IPS-20b (cell line): ENCODE measurements at regions not wholly inside any gene's neighbourhood (a gene's known extent, or its start where the extent isn't known, plus 50 kb on each side); places are given as distances from the start of the nearest gene placed in this dataset.

Experiments used
- H3K27ac ChIP-seq: one replicate; pipeline ENCODE4 v1.5.1; 2013; ENCODE audit warnings: low read length
- H3K27me3 ChIP-seq: 2 replicates; pipeline ENCODE4 v1.6.1; 2013; ENCODE audit warnings: mild to moderate bottlenecking, low read length, inconsistent platforms; ENCODE audit not compliant: insufficient read depth
- H3K36me3 ChIP-seq: 2 replicates; pipeline ENCODE4 v1.6.1; 2013; ENCODE audit warnings: low read depth, mild to moderate bottlenecking, inconsistent platforms, low read length, moderate library complexity; ENCODE audit not compliant: insufficient read depth
- H3K4me1 ChIP-seq: 2 replicates; pipeline ENCODE4 v1.6.1; 2013; ENCODE audit warnings: mild to moderate bottlenecking, control low read depth, inconsistent platforms, low read length, moderate library complexity; ENCODE audit not compliant: insufficient read depth
- H3K4me3 ChIP-seq: 2 replicates; pipeline ENCODE4 v1.5.1; 2013; ENCODE audit warnings: mild to moderate bottlenecking, low read length, inconsistent platforms
- H3K9ac ChIP-seq: 2 replicates; pipeline ENCODE4 v1.6.1; 2013; ENCODE audit warnings: low read depth, mild to moderate bottlenecking, inconsistent platforms, low read length, moderate library complexity
- H3K9me3 ChIP-seq: 2 replicates; pipeline ENCODE4 v1.6.1; 2013; ENCODE audit warnings: mild to moderate bottlenecking, low read depth, low read length, inconsistent platforms; ENCODE audit not compliant: insufficient read depth

DNA sequence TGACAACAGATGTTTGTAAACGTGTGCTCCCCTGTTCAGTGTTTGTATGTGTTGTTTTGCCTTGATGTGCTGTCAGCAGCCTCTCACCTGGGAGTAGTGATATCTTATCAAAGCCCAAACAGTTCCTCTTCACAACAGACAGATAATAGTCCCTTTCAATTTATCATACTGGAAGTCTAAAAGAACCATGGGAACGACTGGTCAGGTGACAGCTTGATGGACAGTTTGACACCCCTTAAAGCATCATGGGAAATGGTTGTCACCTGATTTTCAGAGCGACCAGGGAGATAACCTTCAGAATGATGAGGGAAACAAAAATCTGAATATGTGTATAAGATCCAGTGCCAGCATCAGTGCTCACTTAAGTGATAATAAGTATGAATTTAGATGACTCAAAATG is 146.3 kb upstream of the SOX2 start:
- Histone ChIP-seq H3K4me1 (no peaks in the 10 kb centered on the region), H3K27me3 (no peaks in the 10 kb centered on the region), H3K9ac (no peak overlapping the region), H3K27ac (no peak overlapping the region), H3K9me3 (no peaks in the 10 kb centered on the region), H3K4me3 (no peak overlapping the region), H3K36me3 (no peaks in the 10 kb centered on the region)

DNA sequence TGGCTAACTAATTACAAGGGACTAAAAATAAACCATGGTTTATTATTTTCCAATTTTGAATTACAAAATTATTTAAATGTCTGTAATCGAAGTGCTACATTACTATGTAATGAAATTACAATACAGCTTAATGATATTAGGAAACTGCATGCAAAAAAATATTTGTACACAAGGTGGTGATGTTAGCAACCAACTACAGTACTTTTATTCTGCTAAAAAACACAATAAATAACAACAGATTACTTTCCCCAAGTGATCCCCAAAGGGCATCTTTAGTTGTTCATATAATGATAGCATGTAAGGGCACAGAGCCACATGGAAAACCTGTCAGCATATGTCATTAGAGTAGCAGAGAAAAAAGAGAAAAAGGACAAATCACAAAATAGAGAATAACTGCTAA is 147.5 kb upstream of the SOX2 start:
- Histone ChIP-seq H3K27me3 (no peaks in the 10 kb centered on the region), H3K9me3 (no peaks in the 10 kb centered on the region), H3K4me1 (no peaks in the 10 kb centered on the region), H3K36me3 (no peaks in the 10 kb centered on the region), H3K27ac (no peak overlapping the region), H3K4me3 (no peak overlapping the region), H3K9ac (no peak overlapping the region)

DNA sequence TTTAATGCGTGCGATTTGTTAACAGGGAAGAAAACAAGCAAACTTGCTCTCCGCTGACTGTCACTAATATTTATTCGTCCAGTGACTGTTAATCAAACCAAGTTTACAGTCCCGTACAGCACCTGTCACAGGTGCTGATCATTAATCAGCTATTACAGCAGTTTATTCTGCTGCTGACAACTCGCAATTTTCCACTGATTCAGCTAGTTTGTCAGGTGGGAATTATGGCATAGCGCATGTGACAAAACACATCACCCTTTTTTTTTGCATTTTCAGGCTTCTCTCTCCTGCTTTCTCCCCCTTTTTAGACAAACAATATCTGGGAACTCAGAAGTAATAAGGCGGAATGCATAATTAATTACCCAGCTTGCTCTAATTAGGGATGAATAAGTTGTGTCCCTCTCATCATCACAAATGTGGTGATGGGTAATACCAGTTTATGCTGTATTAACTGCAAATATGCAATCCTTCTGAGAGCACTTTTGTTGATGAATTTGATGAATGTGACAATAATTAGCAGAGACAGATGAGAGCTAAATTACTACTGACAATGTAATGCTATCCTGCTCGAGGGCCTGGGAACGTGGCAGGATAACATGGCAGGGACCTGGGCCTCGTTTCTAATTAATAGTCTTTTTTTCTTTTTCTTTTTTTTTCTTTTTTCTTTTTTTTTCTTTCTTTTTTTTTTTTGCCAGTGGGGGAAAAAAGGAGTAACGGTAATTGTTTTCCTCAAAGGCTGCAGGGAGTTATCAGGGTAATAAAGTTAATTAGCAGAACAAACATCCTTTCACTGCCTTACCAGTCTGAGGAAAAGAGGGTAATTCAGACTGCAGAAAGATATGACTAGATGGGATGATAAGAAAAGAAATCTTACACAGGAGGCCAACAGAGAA is 150.3 kb upstream of the SOX2 start:
- Histone ChIP-seq H3K27ac (no peak overlapping the region), H3K36me3 (no peaks in the 10 kb centered on the region), H3K9me3 (no peaks in the 10 kb centered on the region), H3K4me1 (no peaks in the 10 kb centered on the region), H3K27me3 (no peaks in the 10 kb centered on the region), H3K9ac (no peak overlapping the region), H3K4me3 (no peak overlapping the region)

DNA sequence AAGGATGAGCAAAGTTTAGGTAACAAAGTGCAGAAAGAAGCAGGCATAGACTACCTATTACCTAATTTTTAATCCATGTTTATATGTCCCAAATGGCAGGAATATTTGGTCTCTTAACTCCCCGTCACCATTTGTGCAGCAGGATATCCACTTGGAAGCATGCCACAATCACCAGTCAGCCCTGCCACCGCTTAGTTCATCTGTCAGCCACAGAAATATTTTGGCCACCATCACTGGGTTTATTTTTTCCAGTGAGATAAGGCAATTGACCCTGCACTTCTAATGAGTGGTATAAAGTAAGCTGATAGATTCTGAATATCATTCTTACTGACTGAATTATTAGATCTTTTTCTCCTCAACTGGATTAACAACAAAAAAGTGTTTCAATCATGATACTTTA is 152.9 kb upstream of the SOX2 start:
- H3K36me3 ChIP-seq: no peaks in the 10 kb centered on the region
- H3K27me3 ChIP-seq: no peaks in the 10 kb centered on the region
- H3K27ac ChIP-seq: no peak overlapping the region
- H3K9ac ChIP-seq: no peak overlapping the region
- no peak overlapping the region for H3K4me3 ChIP-seq
- no peaks in the 10 kb centered on the region for H3K9me3 ChIP-seq
- no peaks in the 10 kb centered on the region for H3K4me1 ChIP-seq

DNA sequence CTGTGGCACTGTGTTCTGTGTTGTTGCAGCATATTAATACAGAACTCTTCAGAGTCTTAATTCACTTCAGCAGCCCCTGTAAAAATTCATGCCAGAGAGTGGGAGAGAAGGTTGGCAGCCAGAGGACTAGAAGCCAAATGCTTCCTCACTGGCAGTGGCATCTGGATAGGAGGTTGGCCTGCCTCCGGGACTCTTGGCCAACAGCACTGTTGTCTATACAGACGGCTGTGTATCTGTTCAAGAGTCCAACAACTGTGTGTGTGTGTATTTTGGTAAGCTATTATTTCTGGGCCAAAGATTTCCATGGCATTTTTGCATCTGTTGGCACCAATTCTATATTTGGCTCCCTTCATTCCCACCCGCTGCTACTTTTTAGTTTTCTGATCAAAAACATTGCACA is 156.0 kb upstream of the SOX2 start:
- H3K9me3 ChIP-seq: no peaks in the 10 kb centered on the region
- no peaks in the 10 kb centered on the region for H3K36me3 ChIP-seq
- H3K27ac ChIP-seq: no peak overlapping the region
- no peak overlapping the region for H3K4me3 ChIP-seq
- H3K27me3 ChIP-seq: no peaks in the 10 kb centered on the region
- H3K4me1 ChIP-seq: no peaks in the 10 kb centered on the region
- no peak overlapping the region for H3K9ac ChIP-seq

DNA sequence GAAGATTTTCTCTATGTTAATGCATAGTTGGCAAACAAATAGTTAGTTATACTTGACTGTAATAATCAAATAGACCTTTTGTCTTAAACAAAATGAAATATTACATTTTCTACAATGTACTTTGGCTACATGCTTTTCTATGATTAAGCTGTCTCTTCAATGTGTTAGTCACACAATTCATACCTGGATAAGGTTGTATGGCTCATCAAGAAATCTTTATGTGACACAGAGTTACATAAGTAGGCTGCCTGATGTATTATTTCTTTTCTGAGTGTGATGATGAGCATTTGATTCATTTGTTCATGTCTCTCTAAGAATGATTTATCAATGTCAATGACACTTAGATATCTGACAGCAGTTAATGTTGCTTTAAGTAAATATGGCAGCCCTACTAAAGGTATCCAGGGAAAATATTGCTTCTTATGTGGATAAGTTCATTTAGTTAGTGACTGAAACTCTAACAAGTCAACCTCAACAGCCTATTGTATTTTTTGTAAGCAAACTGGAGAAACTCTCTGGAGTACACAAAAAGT is 157.4 kb upstream of the SOX2 start:
- H3K4me1 ChIP-seq: no peaks in the 10 kb centered on the region
- H3K27ac ChIP-seq: no peak overlapping the region
- no peaks in the 10 kb centered on the region for H3K9me3 ChIP-seq
- no peaks in the 10 kb centered on the region for H3K27me3 ChIP-seq
- H3K9ac ChIP-seq: no peak overlapping the region
- H3K36me3 ChIP-seq: no peaks in the 10 kb centered on the region
- H3K4me3 ChIP-seq: no peak overlapping the region

DNA sequence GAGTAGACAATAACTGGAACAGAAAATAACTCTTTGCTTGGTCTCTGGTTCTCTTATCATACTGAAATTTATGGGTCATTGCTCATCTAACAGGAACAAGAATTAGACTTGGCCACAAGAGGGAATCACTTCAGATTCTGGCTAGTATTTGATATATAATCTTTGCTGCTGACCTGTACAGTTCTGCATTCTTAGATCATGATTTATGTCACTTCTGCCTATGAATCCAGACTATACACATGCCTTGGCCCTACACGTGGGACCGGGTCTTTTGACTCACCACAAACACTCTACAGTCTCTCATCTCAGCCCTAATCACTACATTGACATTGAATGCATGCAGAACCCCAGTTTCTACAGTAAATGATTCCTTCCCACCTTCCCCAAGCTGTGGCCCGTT is 162.5 kb upstream of the SOX2 start:
- no peaks in the 10 kb centered on the region for H3K27me3 ChIP-seq
- H3K9me3 ChIP-seq: no peaks in the 10 kb centered on the region
- H3K4me1 ChIP-seq: no peaks in the 10 kb centered on the region
- H3K9ac ChIP-seq: no peak overlapping the region
- no peak overlapping the region for H3K4me3 ChIP-seq
- H3K27ac ChIP-seq: no peak overlapping the region
- no peaks in the 10 kb centered on the region for H3K36me3 ChIP-seq

DNA sequence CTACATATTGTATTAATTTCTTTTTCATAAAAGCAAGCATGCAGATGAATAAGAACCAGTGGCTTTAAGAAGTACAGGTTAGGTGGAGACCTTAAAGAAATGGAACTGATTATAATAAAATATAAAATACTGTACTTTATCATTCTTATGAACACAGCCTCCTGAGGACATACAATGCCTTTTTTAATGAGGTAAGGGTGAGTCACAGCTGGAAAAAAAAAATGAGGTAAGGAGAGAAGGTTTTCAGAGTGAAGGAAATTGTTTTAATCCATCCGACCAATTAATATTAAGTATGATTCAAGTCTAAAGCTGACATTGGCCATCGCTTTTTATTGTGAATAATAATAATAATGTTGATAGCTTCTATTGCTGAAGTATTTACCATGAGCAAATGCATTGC is 170.3 kb upstream of the SOX2 start:
- Histone ChIP-seq H3K27ac (no peak overlapping the region), H3K9ac (no peak overlapping the region), H3K36me3 (no peaks in the 10 kb centered on the region), H3K4me3 (no peak overlapping the region), H3K27me3 (no peaks in the 10 kb centered on the region), H3K9me3 (no peaks in the 10 kb centered on the region), H3K4me1 (no peaks in the 10 kb centered on the region)

DNA sequence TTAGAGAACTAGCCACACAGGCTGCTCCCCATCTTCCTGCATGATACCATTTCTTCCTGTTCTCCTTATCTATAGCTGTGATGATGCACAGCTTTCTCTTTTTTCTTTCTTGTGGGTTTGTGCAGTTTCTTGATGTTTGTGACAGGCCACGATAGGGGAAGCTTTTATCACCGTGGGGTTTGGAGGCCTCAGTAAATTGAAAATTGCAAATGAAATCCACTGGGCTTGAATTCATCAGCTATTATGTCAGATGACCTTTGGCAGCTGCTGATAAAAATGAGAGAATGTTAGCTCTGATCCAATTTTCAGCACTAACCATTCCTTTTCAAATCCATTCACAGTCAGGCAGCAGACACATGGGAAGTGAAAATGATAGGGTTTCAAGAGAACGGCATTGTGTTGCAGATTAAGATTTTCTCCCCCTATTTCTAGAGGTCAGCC is 176.9 kb upstream of the SOX2 start:
- Histone ChIP-seq H3K27me3 (no peaks in the 10 kb centered on the region), H3K9ac (no peak overlapping the region), H3K4me1 (peaks cover 15% of the 10 kb centered on the region; the same call in 1 of the 2 replicates), H3K9me3 (no peaks in the 10 kb centered on the region), H3K4me3 (no peak overlapping the region), H3K27ac (no peak overlapping the region), H3K36me3 (no peaks in the 10 kb centered on the region)

DNA sequence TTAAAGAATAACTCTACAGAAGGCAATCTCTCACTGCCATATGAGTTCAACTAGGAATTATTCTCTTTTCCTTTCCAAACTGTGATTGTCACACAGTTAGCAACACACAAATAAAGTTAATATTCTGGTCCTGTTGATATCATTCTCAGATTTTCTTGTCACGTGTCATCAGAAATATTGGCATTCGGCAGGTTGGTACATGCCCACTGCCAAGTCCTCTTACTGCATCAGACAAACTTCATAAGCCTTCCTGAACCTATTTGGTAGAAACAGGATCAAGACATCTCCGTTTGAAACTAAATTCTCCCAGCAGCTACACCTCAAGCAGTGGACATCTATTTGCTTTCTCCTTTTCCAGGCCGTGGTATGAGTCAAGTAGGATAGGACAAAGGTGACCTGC is 177.9 kb upstream of the SOX2 start:
- no peaks in the 10 kb centered on the region for H3K27me3 ChIP-seq

DNA sequence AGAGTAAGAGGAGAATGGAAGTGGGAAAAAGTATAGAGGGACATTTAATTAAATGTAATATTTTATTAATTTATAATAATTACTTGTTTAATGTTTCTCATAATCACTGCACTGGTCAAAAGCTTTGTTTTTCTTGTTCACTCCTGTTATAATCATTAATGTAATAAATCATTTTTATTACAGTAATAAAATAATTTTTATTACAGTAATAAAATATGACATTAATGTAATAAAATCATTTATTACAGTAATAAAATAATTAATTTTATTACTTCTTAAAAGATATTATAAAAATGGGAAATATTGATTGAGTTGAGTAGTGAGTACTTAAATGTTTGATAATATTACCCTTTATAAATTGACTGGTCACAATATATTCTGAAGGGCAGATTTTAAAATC is 181.1 kb upstream of the SOX2 start:
- Histone ChIP-seq H3K9me3 (no peaks in the 10 kb centered on the region), H3K36me3 (no peaks in the 10 kb centered on the region), H3K4me1 (peaks cover 15% of the 10 kb centered on the region; the same call in 1 of the 2 replicates), H3K27ac (no peak overlapping the region), H3K4me3 (no peak overlapping the region), H3K27me3 (no peaks in the 10 kb centered on the region), H3K9ac (no peak overlapping the region)

More for the DNA sequence above, 177.9 kb upstream of the SOX2 start:
- Histone ChIP-seq H3K27ac (no peak overlapping the region), H3K9ac (no peak overlapping the region), H3K36me3 (no peaks in the 10 kb centered on the region), H3K4me1 (peaks cover 15% of the 10 kb centered on the region; the same call in 1 of the 2 replicates), H3K9me3 (no peaks in the 10 kb centered on the region), H3K4me3 (no peak overlapping the region)

DNA sequence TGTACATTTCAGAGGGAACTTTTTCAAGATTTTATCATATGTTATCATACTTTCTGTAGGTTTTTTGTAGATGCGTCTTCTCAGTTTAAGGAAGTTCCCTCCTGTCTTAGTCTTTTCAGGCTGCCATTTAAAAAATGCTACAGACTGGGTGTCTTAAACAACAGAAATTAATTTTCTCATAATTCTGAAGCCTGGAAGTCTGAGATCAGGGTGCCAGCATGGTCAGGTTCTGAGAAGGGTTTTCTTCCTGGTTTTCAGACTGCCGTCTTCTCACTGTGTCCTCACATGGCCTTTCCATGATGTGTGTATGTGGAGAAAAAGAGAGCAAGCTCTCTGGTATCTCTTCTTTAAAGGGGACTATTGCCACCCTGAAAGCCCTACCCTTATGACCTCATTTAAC is 189.9 kb upstream of the SOX2 start:
- Histone ChIP-seq H3K36me3 (no peaks in the 10 kb centered on the region), H3K27ac (no peak overlapping the region), H3K27me3 (no peaks in the 10 kb centered on the region), H3K4me1 (no peaks in the 10 kb centered on the region), H3K4me3 (no peak overlapping the region), H3K9ac (no peak overlapping the region), H3K9me3 (no peaks in the 10 kb centered on the region; the same call in 1 of the 2 replicates)
